Muscle layer of colon (tissue), 2 donors: ENCODE measurements at regions not wholly inside any gene's neighbourhood (a gene's known extent, or its start where the extent isn't known, plus 50 kb on each side); places are given as distances from the start of the nearest gene placed in this dataset.

Experiments
- H3K27ac ChIP-seq: one replicate; pipeline ENCODE4 v1.7.0; 2013; ENCODE audit warnings: low read depth, mild to moderate bottlenecking, low read length, moderate library complexity
- H3K27me3 ChIP-seq, 2 donors: one replicate each; pipeline ENCODE4 v1.7.0; 2013; ENCODE audit warnings: low read length in 2 of 2, mild to moderate bottlenecking in 2 of 2; ENCODE audit not compliant: insufficient read depth in 2 of 2, control insufficient read depth in 1 of 2
- H3K36me3 ChIP-seq: one replicate; pipeline ENCODE4 v1.7.0; 2013; ENCODE audit warnings: mild to moderate bottlenecking, low read length; ENCODE audit not compliant: insufficient read depth
- H3K4me1 ChIP-seq: one replicate; pipeline ENCODE4 v1.7.0; 2013; ENCODE audit warnings: mild to moderate bottlenecking, low read length; ENCODE audit not compliant: insufficient read depth
- H3K4me3 ChIP-seq, 2 donors: one replicate each; pipeline ENCODE4 v1.7.0; 2013; ENCODE audit warnings: low read length in 2 of 2, low read depth in 1 of 2, mild to moderate bottlenecking in 1 of 2, moderate library complexity in 1 of 2
- H3K9ac ChIP-seq: one replicate; pipeline ENCODE4 v1.7.0; 2013; ENCODE audit warnings: low read length
- H3K9me3 ChIP-seq: one replicate; pipeline ENCODE4 v1.7.0; 2013; ENCODE audit warnings: mild to moderate bottlenecking, low read length
- donor health status: abdominal sarcoma.
- donor health status: Adenocarcinoma of cecum.

GRCh38 chr7:84245835-84246234 is 51.2 kb upstream of the SEMA3A start:
- no peak overlapping the region for H3K27ac ChIP-seq
- H3K4me1 ChIP-seq = peaks cover 6% of the 10 kb centered on the region
- H3K4me3 ChIP-seq = no peak overlapping the region
- H3K9me3 ChIP-seq = no peaks in the 10 kb centered on the region
- H3K27me3 ChIP-seq = no peaks in the 10 kb centered on the region
- no peak overlapping the region for H3K9ac ChIP-seq
- H3K36me3 ChIP-seq = no peaks in the 10 kb centered on the region
